Adipocyte (in vitro differentiated cells): ENCODE measurements at regions not wholly inside any gene's neighbourhood (a gene's known extent, or its start where the extent isn't known, plus 50 kb on each side); places are given as distances from the start of the nearest gene placed in this dataset.

Experiments used
- DNase-seq: peaks from one replicate; pipeline ENCODE4 v3.0.0-alpha.2; 2015; ENCODE audit warnings: low read depth
- H3K27me3 ChIP-seq: replicated peaks from 2 replicates; pipeline ENCODE4 v1.7.0; 2013; ENCODE audit warnings: mild to moderate bottlenecking, low read length, moderate library complexity; ENCODE audit not compliant: control insufficient read depth, insufficient read depth
- H3K36me3 ChIP-seq: 2 replicates; pipeline ENCODE4 v1.7.0; 2013; ENCODE audit warnings: low read length, mild to moderate bottlenecking, moderate library complexity; ENCODE audit not compliant: control insufficient read depth, insufficient read depth, severe bottlenecking
- H3K4me1 ChIP-seq: 2 replicates; pipeline ENCODE4 v1.7.0; 2013; ENCODE audit warnings: mild to moderate bottlenecking, low read length, moderate library complexity; ENCODE audit not compliant: control insufficient read depth, insufficient read depth
- H3K4me3 ChIP-seq: 2 replicates; pipeline ENCODE4 v1.7.0; 2013; ENCODE audit warnings: mild to moderate bottlenecking, low read length, moderate library complexity
- H3K9ac ChIP-seq: 2 replicates; pipeline ENCODE4 v1.7.0; 2013; ENCODE audit warnings: mild to moderate bottlenecking, low read length, moderate library complexity
- H3K9me3 ChIP-seq: 2 replicates; pipeline ENCODE4 v1.7.0; 2013; ENCODE audit warnings: mild to moderate bottlenecking, low read length, moderate library complexity; ENCODE audit not compliant: control insufficient read depth

DNA sequence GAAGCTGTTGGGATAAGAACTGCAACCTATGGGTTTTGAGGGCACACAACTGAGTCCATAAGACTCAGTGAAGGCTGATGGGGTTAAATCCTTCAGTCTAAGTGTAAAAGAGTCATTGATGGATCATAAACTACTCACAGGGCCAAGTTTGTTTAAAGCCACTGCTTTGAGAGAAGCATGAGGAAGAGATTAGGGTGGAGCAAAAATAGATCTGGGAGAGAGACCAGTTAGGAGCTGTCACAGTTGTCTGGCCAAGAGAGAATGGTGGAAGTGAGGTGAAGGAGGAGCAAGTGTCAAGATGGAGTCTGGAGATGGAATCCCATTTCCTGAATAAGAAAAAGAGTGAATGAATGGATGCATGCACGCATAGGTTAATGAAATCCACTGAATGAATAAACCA is 379.1 kb upstream of the CDH11 start:
- no peaks in the 10 kb centered on the region for H3K36me3 ChIP-seq
- no peaks in the 10 kb centered on the region for H3K27me3 ChIP-seq
- no peaks in the 10 kb centered on the region for H3K4me1 ChIP-seq
- H3K9ac ChIP-seq, result no peak overlapping the region
- no peak overlapping the region for H3K4me3 ChIP-seq
- no peaks in the 10 kb centered on the region for H3K9me3 ChIP-seq
- DNase-seq, result no peak

DNA sequence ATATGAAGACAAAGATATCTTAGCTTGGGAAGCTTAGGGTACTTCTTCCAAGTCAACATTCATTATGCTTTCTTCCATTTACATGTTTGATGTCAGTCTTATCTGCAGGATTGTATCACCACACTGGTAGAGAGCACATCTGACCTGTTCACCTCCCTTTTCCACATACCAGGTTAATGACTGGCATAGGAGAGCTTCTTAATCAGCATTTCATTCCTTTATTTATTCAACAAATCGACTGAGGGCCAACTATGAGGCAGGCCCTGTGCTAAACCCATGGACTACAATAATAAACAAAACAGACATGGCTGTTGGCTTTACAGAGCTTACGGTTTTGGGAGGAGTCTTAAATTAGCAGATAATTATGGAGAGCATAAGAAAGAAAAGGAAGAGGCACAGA is 378.1 kb upstream of the CDH11 start:
- DNase-seq, result no peak
- Histone ChIP-seq H3K9me3 (no peaks in the 10 kb centered on the region), H3K9ac (no peak overlapping the region), H3K27me3 (no peaks in the 10 kb centered on the region), H3K4me3 (no peak overlapping the region), H3K4me1 (no peaks in the 10 kb centered on the region), H3K36me3 (no peaks in the 10 kb centered on the region)

DNA sequence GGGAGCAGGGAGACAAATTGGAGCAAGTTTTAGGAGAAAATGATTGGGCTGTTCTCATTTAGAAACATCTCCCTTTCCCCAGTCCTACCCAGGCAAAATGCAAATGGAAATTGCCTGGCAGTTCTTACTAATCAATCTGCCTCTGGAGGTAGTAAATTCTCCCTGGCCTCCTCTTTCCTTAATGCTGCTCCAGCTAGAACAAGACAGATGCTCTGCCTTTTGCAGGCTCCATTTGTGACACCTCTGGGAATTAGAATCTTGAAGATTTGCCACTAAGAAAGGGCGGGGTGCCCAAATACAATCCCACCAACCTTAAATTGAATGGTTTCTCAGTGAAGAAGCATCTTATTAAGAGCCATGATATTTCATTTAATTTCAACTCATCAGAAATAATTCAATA is 377.7 kb upstream of the CDH11 start:
- no peaks in the 10 kb centered on the region for H3K36me3 ChIP-seq
- no peaks in the 10 kb centered on the region for H3K4me1 ChIP-seq
- H3K4me3 ChIP-seq, result no peak overlapping the region
- H3K27me3 ChIP-seq, result no peaks in the 10 kb centered on the region
- H3K9ac ChIP-seq, result no peak overlapping the region
- no peaks in the 10 kb centered on the region for H3K9me3 ChIP-seq
- DNase-seq, result no peak

DNA sequence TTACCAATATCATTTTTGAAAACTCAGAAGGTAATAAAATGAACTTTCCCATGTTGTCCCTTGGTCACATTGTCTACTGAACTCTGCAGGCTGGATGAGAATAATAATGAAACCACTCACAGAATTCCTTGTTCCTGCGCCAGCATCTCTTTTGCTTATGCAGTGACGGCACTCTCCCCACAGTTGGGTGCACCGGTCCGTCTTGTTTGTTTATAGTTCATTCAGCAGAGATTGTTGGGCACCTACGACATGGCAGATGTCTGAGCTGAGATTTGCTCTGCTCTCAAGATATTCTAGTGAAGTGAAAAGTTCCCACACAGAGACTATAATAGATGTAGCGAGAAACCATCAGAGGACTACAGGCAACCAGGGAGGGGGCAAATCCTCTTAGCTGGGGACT is 375.7 kb upstream of the CDH11 start:
- DNase-seq, result no peak

DNA sequence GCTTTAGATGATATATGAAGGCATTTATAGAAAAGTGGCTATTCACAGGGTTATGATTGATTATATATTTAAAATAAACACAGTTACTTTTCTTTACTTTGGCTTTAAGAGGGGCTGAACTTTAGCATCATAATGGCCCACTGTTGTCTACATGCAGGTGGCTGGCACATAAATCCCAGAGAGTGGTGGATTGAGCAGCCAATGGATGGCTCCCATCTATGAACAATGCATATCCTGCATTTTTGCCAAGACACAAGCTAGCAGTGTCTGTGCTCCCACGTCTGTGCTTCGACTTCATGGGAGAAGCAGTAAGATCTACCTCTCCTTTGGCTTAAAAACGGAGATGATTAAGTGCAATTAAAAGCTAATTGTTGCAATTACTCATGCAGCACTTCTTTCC is 373.2 kb upstream of the CDH11 start:
- Histone ChIP-seq H3K4me3 (no peak overlapping the region), H3K9ac (no peak overlapping the region), H3K9me3 (no peaks in the 10 kb centered on the region), H3K36me3 (no peaks in the 10 kb centered on the region), H3K4me1 (no peaks in the 10 kb centered on the region), H3K27me3 (no peaks in the 10 kb centered on the region)
- DNase-seq, result no peak

More for the DNA sequence above, 375.7 kb upstream of the CDH11 start:
- Histone ChIP-seq H3K27me3 (no peaks in the 10 kb centered on the region), H3K9ac (no peak overlapping the region), H3K4me1 (no peaks in the 10 kb centered on the region), H3K4me3 (no peak overlapping the region), H3K9me3 (no peaks in the 10 kb centered on the region), H3K36me3 (no peaks in the 10 kb centered on the region)

DNA sequence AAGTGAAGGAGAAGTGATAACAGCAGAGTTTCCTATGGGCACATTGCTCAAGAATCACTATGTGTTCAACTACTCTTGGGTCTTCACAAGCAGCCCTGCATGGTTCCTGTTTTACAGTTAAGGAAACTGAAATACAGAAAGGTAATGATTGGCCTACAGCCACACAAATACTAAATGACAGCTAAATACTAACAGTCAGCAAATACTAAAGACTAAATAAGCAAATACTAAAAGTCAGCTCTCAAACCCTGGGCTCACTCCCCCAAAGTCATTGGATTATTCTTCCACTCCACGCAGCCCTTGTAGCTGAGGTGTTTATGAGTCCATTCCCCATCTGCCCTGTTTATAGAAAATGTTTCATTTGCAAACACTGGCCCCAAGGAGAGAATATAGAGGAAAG is 372.7 kb upstream of the CDH11 start:
- Histone ChIP-seq H3K9me3 (no peaks in the 10 kb centered on the region), H3K9ac (no peak overlapping the region), H3K36me3 (no peaks in the 10 kb centered on the region), H3K4me1 (no peaks in the 10 kb centered on the region), H3K27me3 (no peaks in the 10 kb centered on the region), H3K4me3 (no peak overlapping the region)
- no peak for DNase-seq

DNA sequence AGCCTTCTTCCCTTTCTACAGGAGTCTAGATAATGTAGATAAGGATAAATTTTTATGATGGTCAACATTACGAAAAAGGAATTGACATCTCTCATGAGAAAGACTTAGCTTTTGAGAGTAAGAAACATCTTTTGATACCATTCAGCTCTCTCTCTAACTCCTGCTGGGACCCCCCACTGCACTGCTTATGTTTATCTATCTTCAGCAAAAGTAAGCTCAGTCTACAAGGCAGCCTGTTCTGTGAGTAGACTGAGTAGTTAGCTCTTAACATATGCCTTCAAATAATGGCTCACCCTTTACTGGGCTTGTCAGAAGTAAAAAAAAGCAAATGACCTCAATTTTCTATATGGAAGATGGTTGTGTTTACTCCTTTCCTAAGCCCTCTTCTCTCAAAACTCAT is 372.2 kb upstream of the CDH11 start:
- H3K9me3 ChIP-seq, result no peaks in the 10 kb centered on the region
- H3K4me3 ChIP-seq, result no peak overlapping the region
- no peaks in the 10 kb centered on the region for H3K36me3 ChIP-seq
- no peaks in the 10 kb centered on the region for H3K4me1 ChIP-seq
- H3K27me3 ChIP-seq, result no peaks in the 10 kb centered on the region
- no peak for DNase-seq
- no peak overlapping the region for H3K9ac ChIP-seq

DNA sequence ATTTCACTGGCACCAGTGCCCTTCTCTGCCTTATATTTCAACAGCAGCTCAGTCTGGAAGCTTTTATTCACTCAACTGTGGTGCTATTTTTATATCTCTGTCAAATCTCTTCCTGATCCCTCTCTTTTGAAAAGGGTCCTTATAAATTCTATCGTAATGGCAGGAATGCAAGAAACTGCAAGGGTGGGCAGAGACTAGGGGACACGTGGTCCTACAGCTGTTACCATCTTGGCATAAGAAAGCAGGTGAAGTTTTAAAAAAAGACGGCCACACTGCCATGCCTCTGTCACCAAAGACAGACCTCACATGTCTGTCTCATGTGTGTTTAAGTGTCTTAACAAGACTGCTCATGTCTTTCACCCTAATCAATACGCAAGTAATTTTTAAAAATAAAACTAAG is 368.4 kb upstream of the CDH11 start:
- Histone ChIP-seq H3K4me1 (peaks cover under 1% of the 10 kb centered on the region), H3K36me3 (no peaks in the 10 kb centered on the region), H3K9me3 (no peaks in the 10 kb centered on the region), H3K9ac (no peak overlapping the region), H3K4me3 (no peak overlapping the region), H3K27me3 (no peaks in the 10 kb centered on the region)
- no peak for DNase-seq

DNA sequence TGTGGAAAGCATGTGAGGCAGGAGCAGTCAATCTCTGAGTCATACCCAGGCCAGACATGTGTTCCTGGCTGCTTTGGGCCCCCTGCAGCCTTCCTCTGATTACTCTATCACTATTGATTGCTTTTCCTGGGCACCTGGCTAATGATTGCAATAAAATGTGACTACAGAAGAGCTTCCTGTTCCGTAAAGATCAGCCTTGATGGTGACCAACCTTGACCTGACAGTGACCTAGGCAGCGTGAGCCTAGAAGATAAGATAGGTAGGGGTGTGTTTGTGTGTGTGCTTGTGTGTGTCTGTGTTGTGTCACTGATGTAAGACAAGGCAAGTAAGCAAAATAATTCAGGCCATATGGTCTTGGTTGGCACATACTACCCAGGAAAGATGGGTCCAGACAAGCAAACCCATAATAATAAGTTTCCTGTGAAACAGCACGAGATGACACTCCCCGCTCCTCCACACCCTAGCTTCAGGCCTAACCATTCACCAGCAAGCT is 367.7 kb upstream of the CDH11 start:
- peaks cover 8% of the 10 kb centered on the region for H3K4me1 ChIP-seq
- H3K36me3 ChIP-seq, result no peaks in the 10 kb centered on the region
- no peaks in the 10 kb centered on the region for H3K27me3 ChIP-seq
- no peak overlapping the region for H3K4me3 ChIP-seq
- no peak for DNase-seq
- H3K9me3 ChIP-seq, result no peaks in the 10 kb centered on the region
- H3K9ac ChIP-seq, result no peak overlapping the region

DNA sequence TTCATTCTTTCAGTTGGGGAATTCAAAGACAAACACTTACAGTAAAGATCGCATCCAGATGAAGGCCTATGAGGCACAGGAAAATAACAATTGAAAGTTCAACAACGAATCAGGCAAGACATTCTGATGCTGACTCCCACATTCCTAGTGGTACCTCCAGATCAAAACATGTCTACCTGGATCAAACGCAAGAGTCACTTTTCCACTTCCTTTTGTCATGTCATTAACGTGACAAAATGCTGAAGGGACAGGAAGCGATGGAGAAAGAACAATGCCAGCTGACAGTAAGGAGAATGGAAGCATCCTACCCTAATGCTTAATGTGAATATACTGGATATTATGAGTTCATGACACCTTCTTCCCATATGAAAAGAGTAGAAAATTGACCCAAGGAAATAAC is 365.4 kb upstream of the CDH11 start:
- no peak for DNase-seq
- H3K4me1 ChIP-seq, result peaks cover 8% of the 10 kb centered on the region
- no peaks in the 10 kb centered on the region for H3K36me3 ChIP-seq
- H3K9me3 ChIP-seq, result no peaks in the 10 kb centered on the region
- H3K27me3 ChIP-seq, result no peaks in the 10 kb centered on the region
- H3K9ac ChIP-seq, result no peak overlapping the region
- H3K4me3 ChIP-seq, result no peak overlapping the region

DNA sequence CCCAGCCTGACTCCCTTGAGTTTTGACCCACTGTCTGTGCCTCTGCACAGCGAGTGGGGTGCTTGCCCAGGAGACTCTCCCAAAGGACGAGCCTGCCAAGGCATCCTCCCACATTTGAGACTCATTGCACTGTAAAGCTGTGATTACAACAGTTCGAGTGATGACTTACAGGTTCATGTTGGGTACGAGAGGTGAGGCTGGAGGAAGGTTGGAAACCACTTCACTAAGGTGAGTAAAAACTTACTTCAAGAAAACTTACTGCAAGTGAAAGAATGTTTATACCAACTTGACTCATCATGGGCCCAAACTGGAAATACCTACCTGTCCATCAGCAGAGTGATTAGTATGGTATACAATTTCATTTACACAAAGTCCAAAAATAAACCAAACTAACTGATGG is 360.1 kb upstream of the CDH11 start:
- H3K9ac ChIP-seq, result no peak overlapping the region
- H3K9me3 ChIP-seq, result no peaks in the 10 kb centered on the region
- no peaks in the 10 kb centered on the region for H3K36me3 ChIP-seq
- H3K4me3 ChIP-seq, result no peak overlapping the region
- H3K27me3 ChIP-seq, result no peaks in the 10 kb centered on the region
- H3K4me1 ChIP-seq, result peaks cover 8% of the 10 kb centered on the region
- no peak for DNase-seq

DNA sequence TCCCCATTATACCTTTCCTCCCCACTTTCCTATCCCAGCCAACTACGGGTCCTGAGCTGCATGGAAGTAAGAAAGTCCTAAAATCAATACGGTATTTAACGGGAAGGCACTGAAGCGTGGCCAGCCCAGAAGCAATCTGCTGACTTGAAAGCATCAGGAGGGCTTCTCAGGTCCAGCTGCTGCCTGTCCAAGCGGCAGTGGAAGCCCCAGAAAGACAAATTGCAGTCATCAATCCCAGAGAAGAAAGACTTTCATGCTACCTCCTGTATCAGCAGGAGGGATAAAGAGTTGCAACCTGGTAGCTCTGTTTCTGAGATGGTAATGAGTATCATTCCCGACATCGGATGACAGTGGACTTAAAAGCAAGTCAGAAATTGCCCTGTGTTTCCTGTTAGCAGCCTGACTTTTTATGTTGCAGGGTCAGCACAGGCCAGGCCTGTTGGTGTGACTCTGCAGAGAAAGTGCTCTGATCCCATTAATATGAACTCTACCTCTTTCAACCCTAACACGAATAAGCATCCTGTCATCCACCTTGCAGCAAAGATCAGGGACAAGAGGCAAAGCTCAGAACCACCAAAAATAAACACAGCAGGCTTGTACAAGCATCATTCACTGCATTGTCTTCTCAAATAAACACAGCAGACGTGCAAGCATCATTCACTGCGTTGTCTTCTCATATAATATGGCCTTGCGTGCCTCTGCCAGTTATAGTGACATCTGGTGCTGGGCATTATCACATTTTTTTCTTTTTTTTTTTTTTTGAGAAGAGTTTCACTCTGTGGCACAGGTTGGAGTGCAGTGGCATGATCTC is 358.6 kb upstream of the CDH11 start:
- Histone ChIP-seq H3K9ac (no peak overlapping the region), H3K4me3 (no peak overlapping the region), H3K4me1 (peaks cover 8% of the 10 kb centered on the region), H3K27me3 (no peaks in the 10 kb centered on the region), H3K9me3 (no peaks in the 10 kb centered on the region), H3K36me3 (no peaks in the 10 kb centered on the region)
- DNase-seq, result no peak
